ENCODE measurements at regions not wholly inside any gene's neighbourhood (a gene's known extent, or its start where the extent isn't known, plus 50 kb on each side); places are given as distances from the start of the nearest gene placed in this dataset.

DNA sequence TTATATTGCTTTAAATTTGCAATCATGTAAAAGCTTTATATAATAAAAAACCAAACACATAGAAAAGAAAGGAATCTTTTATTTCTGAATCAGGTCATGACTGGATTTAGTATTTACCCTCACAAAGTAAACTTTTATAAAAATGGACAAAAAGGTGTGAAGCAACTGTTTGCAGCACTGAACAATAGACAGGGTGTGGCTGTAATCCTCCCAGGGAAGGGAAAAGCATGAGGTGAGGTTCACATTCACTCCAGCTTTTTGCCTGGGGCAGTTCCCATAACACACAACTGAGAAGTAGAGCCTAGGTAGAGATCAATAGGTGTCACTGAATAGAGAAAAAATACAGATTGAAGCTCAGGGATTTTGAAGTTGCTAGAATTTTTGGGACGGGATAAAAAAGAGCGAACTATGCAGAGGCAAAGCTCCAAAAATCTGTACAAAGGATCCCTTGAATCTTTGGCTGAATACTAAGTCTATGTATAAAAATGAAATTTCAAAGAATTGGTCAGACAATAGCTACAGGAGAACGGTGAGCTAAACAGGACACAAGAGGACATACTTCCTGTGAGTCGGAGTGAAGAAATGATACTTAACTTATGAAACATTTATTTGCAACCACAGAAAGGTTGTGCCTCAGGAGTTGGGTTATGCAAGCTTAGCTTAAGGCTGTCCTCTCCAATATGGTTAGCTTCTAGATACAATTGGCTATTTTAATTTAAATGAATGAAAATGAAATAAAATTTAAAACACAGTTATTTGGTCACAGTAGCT, 162.0 kb upstream of the ZP4 start:
- H3K4me3 ChIP-seq (ENCODE audit: insufficient read depth, low read length, poor library complexity, severe bottlenecking), result no peak overlapping the region
- H3K4me2 ChIP-seq (ENCODE audit: low read depth, low read length, poor library complexity, severe bottlenecking), result no peak overlapping the region
- no peaks in the 10 kb centered on the region for H3F3A ChIP-seq (ENCODE audit: insufficient read depth)
- TF ChIP-seq EZH2phosphoT487 (conservative IDR thresholded peaks at IDR 0.05; ENCODE audit: low read length), result no peak
- TF ChIP-seq, protein P1, sequence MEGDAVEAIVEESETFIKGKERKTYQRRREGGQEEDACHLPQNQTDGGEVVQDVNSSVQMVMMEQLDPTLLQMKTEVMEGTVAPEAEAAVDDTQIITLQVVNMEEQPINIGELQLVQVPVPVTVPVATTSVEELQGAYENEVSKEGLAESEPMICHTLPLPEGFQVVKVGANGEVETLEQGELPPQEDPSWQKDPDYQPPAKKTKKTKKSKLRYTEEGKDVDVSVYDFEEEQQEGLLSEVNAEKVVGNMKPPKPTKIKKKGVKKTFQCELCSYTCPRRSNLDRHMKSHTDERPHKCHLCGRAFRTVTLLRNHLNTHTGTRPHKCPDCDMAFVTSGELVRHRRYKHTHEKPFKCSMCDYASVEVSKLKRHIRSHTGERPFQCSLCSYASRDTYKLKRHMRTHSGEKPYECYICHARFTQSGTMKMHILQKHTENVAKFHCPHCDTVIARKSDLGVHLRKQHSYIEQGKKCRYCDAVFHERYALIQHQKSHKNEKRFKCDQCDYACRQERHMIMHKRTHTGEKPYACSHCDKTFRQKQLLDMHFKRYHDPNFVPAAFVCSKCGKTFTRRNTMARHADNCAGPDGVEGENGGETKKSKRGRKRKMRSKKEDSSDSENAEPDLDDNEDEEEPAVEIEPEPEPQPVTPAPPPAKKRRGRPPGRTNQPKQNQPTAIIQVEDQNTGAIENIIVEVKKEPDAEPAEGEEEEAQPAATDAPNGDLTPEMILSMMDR (IDR thresholded peaks at IDR 0.05; ENCODE audit: insufficient read depth, low read length, poor library complexity, severe bottlenecking), result no peak
- H3K79me2 ChIP-seq (ENCODE audit: insufficient read depth, low read length), result no peaks in the 10 kb centered on the region
- no peak overlapping the region for H3K9ac ChIP-seq (ENCODE audit: low read length)
- H3K36me3 ChIP-seq (ENCODE audit: low read length), result no peaks in the 10 kb centered on the region
- no peaks in the 10 kb centered on the region for H3K9me3 ChIP-seq (ENCODE audit: insufficient read depth, low read length)
- H4K20me1 ChIP-seq (ENCODE audit: low read depth, low read length), result no peaks in the 10 kb centered on the region
- H2AFZ ChIP-seq (ENCODE audit: low read depth, low read length, severe bottlenecking), result no peak overlapping the region
- no peak overlapping the region for H3K27ac ChIP-seq (ENCODE audit: low read depth, low read length)
- H3K9me2 ChIP-seq (replicated peaks; ENCODE audit: insufficient read depth, low read length), result no peaks in the 10 kb centered on the region
- no peaks in the 10 kb centered on the region for H3K27me3 ChIP-seq (ENCODE audit: low read length)

DNA sequence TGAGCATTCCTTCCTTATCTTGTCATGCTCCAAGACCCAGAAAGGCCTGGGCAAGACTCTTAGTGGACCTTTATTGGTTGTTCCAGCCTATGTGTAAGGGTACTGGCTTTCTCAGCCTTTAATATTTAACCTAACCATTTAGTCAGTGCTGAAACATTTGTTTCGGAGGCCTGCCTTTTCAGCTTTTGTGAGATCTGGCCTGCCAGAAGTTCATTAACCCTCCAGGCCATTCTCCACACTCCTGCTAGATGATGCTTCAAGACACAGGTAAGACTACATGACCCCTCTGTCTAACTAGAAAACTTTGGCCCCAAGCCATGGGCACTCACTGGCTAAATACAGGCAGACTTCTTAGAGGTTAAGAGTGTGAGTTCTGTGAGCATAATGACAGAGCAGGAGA, 138.4 kb upstream of the ZP4 start:
- no peaks in the 10 kb centered on the region for H3K9me2 ChIP-seq (replicated peaks; ENCODE audit: insufficient read depth, low read length)
- no peak overlapping the region for H3K27ac ChIP-seq (ENCODE audit: low read depth, low read length)
- no peaks in the 10 kb centered on the region for H4K20me1 ChIP-seq (ENCODE audit: low read depth, low read length)
- H3K27me3 ChIP-seq (ENCODE audit: low read length), result no peaks in the 10 kb centered on the region
- H3F3A ChIP-seq (ENCODE audit: insufficient read depth), result no peaks in the 10 kb centered on the region
- H3K9me3 ChIP-seq (ENCODE audit: insufficient read depth, low read length), result no peaks in the 10 kb centered on the region
- no peak overlapping the region for H3K9ac ChIP-seq (ENCODE audit: low read length)
- TF ChIP-seq, protein P1 (IDR thresholded peaks at IDR 0.05; ENCODE audit: insufficient read depth, low read length, poor library complexity, severe bottlenecking), result no peak
- no peak for TF ChIP-seq EZH2phosphoT487 (conservative IDR thresholded peaks at IDR 0.05; ENCODE audit: low read length)
- H3K4me2 ChIP-seq (ENCODE audit: low read depth, low read length, poor library complexity, severe bottlenecking), result no peak overlapping the region
- H3K36me3 ChIP-seq (ENCODE audit: low read length), result no peaks in the 10 kb centered on the region
- H3K4me3 ChIP-seq (ENCODE audit: insufficient read depth, low read length, poor library complexity, severe bottlenecking), result no peak overlapping the region
- H2AFZ ChIP-seq (ENCODE audit: low read depth, low read length, severe bottlenecking), result no peak overlapping the region
- H3K79me2 ChIP-seq (ENCODE audit: insufficient read depth, low read length), result no peaks in the 10 kb centered on the region

DNA sequence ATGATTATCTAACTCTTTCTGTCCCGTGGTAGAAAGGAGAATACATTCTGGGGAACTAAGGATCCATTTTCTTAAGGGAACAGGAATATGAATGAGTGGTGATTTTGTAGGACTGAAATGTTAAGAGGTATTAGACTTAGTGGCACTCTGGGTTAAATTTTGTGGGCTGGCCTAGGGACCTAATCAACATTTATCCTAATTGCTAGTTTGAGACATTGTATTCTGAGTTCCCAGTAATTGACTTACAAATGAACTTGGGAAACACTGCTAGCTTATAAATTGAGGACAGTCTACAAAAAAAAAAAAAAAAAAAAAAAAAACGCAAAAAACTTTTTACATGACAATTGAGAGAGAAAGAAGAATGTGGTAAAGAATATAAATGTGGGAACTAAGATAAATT, 136.6 kb upstream of the ZP4 start:
- Histone ChIP-seq H3F3A (ENCODE audit: insufficient read depth) (no peaks in the 10 kb centered on the region), H2AFZ (ENCODE audit: low read depth, low read length, severe bottlenecking) (no peak overlapping the region), H3K4me3 (ENCODE audit: insufficient read depth, low read length, poor library complexity, severe bottlenecking) (no peak overlapping the region), H4K20me1 (ENCODE audit: low read depth, low read length) (no peaks in the 10 kb centered on the region), H3K9me3 (ENCODE audit: insufficient read depth, low read length) (no peaks in the 10 kb centered on the region), H3K9me2 (replicated peaks; ENCODE audit: insufficient read depth, low read length) (no peaks in the 10 kb centered on the region), H3K4me2 (ENCODE audit: low read depth, low read length, poor library complexity, severe bottlenecking) (no peak overlapping the region), H3K27ac (ENCODE audit: low read depth, low read length) (no peak overlapping the region), H3K79me2 (ENCODE audit: insufficient read depth, low read length) (no peaks in the 10 kb centered on the region), H3K9ac (ENCODE audit: low read length) (no peak overlapping the region), H3K27me3 (ENCODE audit: low read length) (no peaks in the 10 kb centered on the region), H3K36me3 (ENCODE audit: low read length) (no peaks in the 10 kb centered on the region)
- TF ChIP-seq, protein P1 (IDR thresholded peaks at IDR 0.05; ENCODE audit: insufficient read depth, low read length, poor library complexity, severe bottlenecking), result no peak
- TF ChIP-seq EZH2phosphoT487 (conservative IDR thresholded peaks at IDR 0.05; ENCODE audit: low read length), result no peak
